ENCODE measurements at regions not wholly inside any gene's neighbourhood (a gene's known extent, or its start where the extent isn't known, plus 50 kb on each side); places are given as distances from the start of the nearest gene placed in this dataset.

- TF ChIP-seq EZH2 (IDR thresholded peaks at IDR 0.05; ENCODE audit: low read depth, unreplicated experiment) (no peak), POLR2AphosphoS5 (IDR thresholded peaks at IDR 0.05; ENCODE audit: low read depth) (no peak), ZNF331 (CRISPR knock-in tag; IDR thresholded peaks at IDR 0.05; ENCODE audit: low read depth) (no peak), NANOG (IDR thresholded peaks at IDR 0.05; ENCODE audit: borderline replicate concordance) (no peak), ZNF114 (CRISPR knock-in tag; IDR thresholded peaks at IDR 0.05) (no peak), STAT1 (IDR thresholded peaks at IDR 0.05; ENCODE audit: unreplicated experiment) (no peak), CREB1 (CRISPR knock-in tag; IDR thresholded peaks at IDR 0.05; ENCODE audit: low read depth) (no peak)
Observed at GRCh38 chr6:158257425-158257759, 54.9 kb upstream of the TULP4 start (continued).

DNA sequence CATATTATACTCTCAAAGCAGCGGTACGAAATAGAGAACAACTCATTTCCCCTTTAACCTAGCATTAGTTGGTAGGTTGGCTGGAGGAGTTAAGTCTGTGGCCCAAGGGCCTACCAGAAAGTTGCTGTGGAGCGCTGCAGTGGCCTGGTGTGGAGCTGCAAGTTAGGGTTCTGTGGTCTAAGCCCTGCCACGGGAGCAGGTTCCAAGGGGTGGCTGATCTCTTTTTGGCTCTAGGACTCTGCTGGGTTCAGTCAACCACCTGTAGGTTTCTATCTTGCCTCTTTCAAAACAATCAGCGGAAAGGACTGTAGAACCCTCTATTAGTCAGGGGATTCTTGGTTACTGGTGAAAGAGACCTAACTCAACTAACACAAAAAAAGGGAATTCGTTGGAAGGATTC is 54.5 kb upstream of the TULP4 start:
- Histone ChIP-seq H2AFZ (no peak overlapping the region), H3F3A (replicated peaks; ENCODE audit: low read depth) (no peaks in the 10 kb centered on the region), H3K4me3 (no peak overlapping the region), H3K79me2 (replicated peaks; ENCODE audit: insufficient read depth) (peaks cover 80% of the 10 kb centered on the region), H3K27ac (ENCODE audit: low read depth) (no peak overlapping the region), H4K20me1 (replicated peaks; ENCODE audit: insufficient read depth) (peaks cover 9% of the 10 kb centered on the region; the same call in 1 of the 2 replicates), H3K4me2 (no peak overlapping the region), H3K27me3 (ENCODE audit: insufficient read depth) (no peaks in the 10 kb centered on the region), H3K36me3 (ENCODE audit: insufficient read depth) (no peaks in the 10 kb centered on the region), H3K9me2 (ENCODE audit: insufficient read depth) (0 out of 2 replicates have a peak, but pooled peaks cover 3% of the 10 kb centered on the region), H3K4me1 (ENCODE audit: insufficient read depth) (peaks cover 7% of the 10 kb centered on the region; the same call in 1 of the 2 replicates)
- H3K4me3 Mint-ChIP-seq, result no peak overlapping the region
- peaks cover 2% of the 10 kb centered on the region; the same call in 1 of the 3 replicates for H3K36me3 Mint-ChIP-seq (ENCODE audit: low read depth)
- peaks cover 16% of the 10 kb centered on the region for H3K4me1 Mint-ChIP-seq
- H3K27ac Mint-ChIP-seq, result no peak overlapping the region
- no peaks in the 10 kb centered on the region for H3K9me3 Mint-ChIP-seq
- DNase-seq (ENCODE audit: low spot score), result no peak
- no peak for ATAC-seq
- H3K27me3 Mint-ChIP-seq (ENCODE audit: insufficient read depth, low read depth, poor library complexity), result peaks cover 4% of the 10 kb centered on the region
- TF ChIP-seq EZH2 (IDR thresholded peaks at IDR 0.05; ENCODE audit: low read depth, unreplicated experiment) (no peak), STAT1 (IDR thresholded peaks at IDR 0.05; ENCODE audit: unreplicated experiment) (no peak), NANOG (IDR thresholded peaks at IDR 0.05; ENCODE audit: borderline replicate concordance) (no peak)

DNA sequence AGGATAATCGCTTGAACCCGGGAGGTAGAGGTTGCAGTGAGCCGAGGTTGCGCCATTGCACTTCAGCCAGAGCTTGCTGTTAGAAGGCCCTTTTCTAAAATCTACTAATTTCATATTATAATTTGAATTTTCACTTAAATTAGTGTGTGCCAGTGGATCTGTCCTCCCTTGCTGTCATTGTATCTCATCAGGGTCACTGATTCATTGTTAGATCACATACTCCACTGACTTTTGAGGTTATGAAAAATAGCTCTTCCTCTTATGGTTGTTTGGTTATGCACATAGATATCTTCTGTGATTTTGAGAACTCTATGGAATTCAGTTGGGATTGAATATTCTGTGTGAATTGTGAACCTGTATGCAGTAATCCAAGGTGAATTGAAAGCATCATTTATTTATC is 53.1 kb upstream of the TULP4 start:
- H3K9me3 Mint-ChIP-seq, result no peaks in the 10 kb centered on the region; the same call in 2 of the 3 replicates
- Histone ChIP-seq H2AFZ (no peak overlapping the region), H3K4me2 (no peak overlapping the region), H3K27me3 (ENCODE audit: insufficient read depth) (no peaks in the 10 kb centered on the region), H3K36me3 (ENCODE audit: insufficient read depth) (no peaks in the 10 kb centered on the region), H4K20me1 (replicated peaks; ENCODE audit: insufficient read depth) (peaks cover 12% of the 10 kb centered on the region; the same call in 1 of the 2 replicates), H3K4me1 (ENCODE audit: insufficient read depth) (peaks cover 9% of the 10 kb centered on the region; the same call in 1 of the 2 replicates), H3K27ac (ENCODE audit: low read depth) (no peak overlapping the region), H3K79me2 (replicated peaks; ENCODE audit: insufficient read depth) (peaks cover 73% of the 10 kb centered on the region), H3F3A (replicated peaks; ENCODE audit: low read depth) (no peaks in the 10 kb centered on the region), H3K4me3 (no peak overlapping the region), H3K9me2 (ENCODE audit: insufficient read depth) (0 out of 2 replicates have a peak, but pooled peaks cover 3% of the 10 kb centered on the region)
- H3K4me1 Mint-ChIP-seq, result peaks cover 20% of the 10 kb centered on the region
- H3K36me3 Mint-ChIP-seq (ENCODE audit: low read depth), result peaks cover 10% of the 10 kb centered on the region
- ATAC-seq, result no peak
- H3K27me3 Mint-ChIP-seq (ENCODE audit: insufficient read depth, low read depth, poor library complexity), result peaks cover 4% of the 10 kb centered on the region
- H3K4me3 Mint-ChIP-seq, result no peak overlapping the region
- no peak for DNase-seq (ENCODE audit: low spot score)
- no peak overlapping the region for H3K27ac Mint-ChIP-seq
- no peak for TF ChIP-seq POLR2AphosphoS5 (IDR thresholded peaks at IDR 0.05; ENCODE audit: low read depth)
- no peak for TF ChIP-seq ZNF331 (CRISPR knock-in tag; IDR thresholded peaks at IDR 0.05; ENCODE audit: low read depth)
- no peak for TF ChIP-seq NANOG (IDR thresholded peaks at IDR 0.05; ENCODE audit: borderline replicate concordance)
- TF ChIP-seq, protein P1, sequence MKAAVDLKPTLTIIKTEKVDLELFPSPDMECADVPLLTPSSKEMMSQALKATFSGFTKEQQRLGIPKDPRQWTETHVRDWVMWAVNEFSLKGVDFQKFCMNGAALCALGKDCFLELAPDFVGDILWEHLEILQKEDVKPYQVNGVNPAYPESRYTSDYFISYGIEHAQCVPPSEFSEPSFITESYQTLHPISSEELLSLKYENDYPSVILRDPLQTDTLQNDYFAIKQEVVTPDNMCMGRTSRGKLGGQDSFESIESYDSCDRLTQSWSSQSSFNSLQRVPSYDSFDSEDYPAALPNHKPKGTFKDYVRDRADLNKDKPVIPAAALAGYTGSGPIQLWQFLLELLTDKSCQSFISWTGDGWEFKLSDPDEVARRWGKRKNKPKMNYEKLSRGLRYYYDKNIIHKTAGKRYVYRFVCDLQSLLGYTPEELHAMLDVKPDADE (IDR thresholded peaks at IDR 0.05), result no peak
- TF ChIP-seq, protein P2, sequence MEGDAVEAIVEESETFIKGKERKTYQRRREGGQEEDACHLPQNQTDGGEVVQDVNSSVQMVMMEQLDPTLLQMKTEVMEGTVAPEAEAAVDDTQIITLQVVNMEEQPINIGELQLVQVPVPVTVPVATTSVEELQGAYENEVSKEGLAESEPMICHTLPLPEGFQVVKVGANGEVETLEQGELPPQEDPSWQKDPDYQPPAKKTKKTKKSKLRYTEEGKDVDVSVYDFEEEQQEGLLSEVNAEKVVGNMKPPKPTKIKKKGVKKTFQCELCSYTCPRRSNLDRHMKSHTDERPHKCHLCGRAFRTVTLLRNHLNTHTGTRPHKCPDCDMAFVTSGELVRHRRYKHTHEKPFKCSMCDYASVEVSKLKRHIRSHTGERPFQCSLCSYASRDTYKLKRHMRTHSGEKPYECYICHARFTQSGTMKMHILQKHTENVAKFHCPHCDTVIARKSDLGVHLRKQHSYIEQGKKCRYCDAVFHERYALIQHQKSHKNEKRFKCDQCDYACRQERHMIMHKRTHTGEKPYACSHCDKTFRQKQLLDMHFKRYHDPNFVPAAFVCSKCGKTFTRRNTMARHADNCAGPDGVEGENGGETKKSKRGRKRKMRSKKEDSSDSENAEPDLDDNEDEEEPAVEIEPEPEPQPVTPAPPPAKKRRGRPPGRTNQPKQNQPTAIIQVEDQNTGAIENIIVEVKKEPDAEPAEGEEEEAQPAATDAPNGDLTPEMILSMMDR (conservative IDR thresholded peaks at IDR 0.05; ENCODE audit: low read depth in 2 of 2), result no peak
- TF ChIP-seq CREB1 (CRISPR knock-in tag; IDR thresholded peaks at IDR 0.05; ENCODE audit: low read depth), result no peak
- no peak for TF ChIP-seq REST (IDR thresholded peaks at IDR 0.05; ENCODE audit: unreplicated experiment)
- TF ChIP-seq EZH2 (IDR thresholded peaks at IDR 0.05; ENCODE audit: low read depth, unreplicated experiment), result no peak
- no peak for TF ChIP-seq ZNF114 (CRISPR knock-in tag; IDR thresholded peaks at IDR 0.05)
- no peak for TF ChIP-seq EZH2phosphoT487 (IDR thresholded peaks at IDR 0.05; ENCODE audit: unreplicated experiment)
- TF ChIP-seq STAT1 (IDR thresholded peaks at IDR 0.05; ENCODE audit: unreplicated experiment), result no peak
- TF ChIP-seq JUNB (IDR thresholded peaks at IDR 0.05; ENCODE audit: unreplicated experiment), result no peak
